ENCODE measurements at regions not wholly inside any gene's neighbourhood (a gene's known extent, or its start where the extent isn't known, plus 50 kb on each side); places are given as distances from the start of the nearest gene placed in this dataset.

DNA sequence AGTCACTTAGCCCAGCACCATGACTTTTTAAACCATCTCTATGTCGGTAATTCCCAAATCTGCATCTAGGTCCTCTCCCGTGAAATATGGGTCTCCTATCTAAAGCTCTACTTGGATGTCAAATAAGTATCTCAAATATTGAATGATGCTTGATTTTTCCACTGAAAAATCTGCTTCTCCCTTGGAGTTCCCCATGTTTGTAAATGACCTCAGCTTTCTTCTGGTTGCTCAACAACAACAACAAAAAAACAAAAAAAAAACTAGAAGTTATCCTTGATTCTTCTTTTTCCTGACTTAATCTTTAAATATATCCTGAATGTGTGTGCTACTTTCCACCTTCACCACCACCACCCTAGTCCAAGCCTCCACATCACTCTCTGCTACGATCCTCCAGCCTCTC, 307.5 kb upstream of the UBE2E2 start:
- DNase-seq (ENCODE audit: low spot score): no peak
- in situ Hi-C loops (cut with MboI; ENCODE audit: low sequenced_read_pairs, unreplicated experiment): no loop called here
- TF ChIP-seq, protein P1, sequence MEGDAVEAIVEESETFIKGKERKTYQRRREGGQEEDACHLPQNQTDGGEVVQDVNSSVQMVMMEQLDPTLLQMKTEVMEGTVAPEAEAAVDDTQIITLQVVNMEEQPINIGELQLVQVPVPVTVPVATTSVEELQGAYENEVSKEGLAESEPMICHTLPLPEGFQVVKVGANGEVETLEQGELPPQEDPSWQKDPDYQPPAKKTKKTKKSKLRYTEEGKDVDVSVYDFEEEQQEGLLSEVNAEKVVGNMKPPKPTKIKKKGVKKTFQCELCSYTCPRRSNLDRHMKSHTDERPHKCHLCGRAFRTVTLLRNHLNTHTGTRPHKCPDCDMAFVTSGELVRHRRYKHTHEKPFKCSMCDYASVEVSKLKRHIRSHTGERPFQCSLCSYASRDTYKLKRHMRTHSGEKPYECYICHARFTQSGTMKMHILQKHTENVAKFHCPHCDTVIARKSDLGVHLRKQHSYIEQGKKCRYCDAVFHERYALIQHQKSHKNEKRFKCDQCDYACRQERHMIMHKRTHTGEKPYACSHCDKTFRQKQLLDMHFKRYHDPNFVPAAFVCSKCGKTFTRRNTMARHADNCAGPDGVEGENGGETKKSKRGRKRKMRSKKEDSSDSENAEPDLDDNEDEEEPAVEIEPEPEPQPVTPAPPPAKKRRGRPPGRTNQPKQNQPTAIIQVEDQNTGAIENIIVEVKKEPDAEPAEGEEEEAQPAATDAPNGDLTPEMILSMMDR (IDR thresholded peaks at IDR 0.05; ENCODE audit: borderline replicate concordance, control extremely low read depth, extremely low read depth, insufficient read depth, missing control alignments): no peak

DNA sequence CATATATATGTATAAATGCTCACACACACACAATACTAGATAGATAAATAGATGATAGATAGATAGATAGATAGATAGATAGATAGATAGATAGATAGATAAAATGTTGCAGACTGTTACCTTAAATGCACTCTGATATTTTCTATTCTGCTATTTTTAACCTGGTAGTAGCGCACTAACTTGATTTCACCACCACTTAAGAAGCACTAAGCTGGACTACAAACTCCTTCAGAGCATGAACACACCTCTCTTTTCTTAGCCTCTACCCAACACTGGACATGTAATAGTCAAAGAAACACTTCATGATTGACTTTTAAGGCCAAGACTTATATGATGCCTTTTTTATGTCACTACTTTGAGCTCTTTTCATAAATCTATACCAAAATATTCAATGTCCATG, 304.6 kb upstream of the UBE2E2 start:
- no peak for DNase-seq (ENCODE audit: low spot score)
- in situ Hi-C loops (cut with MboI; ENCODE audit: low sequenced_read_pairs, unreplicated experiment): no loop called here
- TF ChIP-seq, protein P1 (IDR thresholded peaks at IDR 0.05; ENCODE audit: borderline replicate concordance, control extremely low read depth, extremely low read depth, insufficient read depth, missing control alignments): no peak

DNA sequence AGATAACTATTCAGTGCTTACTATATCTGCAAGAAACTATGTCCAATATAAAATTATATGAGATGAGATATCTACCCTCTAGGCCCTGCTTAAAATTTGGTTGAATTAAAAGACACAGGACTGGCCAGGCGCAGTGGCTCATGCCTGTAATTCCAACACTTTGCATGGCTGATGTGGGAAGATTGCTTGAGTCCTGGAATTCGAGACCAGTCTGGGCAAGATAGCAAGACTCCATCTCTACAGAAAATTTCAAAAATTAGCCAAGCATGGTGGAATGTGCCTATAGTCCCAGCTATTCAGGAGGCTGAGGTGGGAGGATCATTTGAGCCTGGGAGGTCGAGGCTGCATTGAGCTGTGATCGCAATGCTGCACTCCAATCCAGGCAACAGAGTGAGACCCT, 303.7 kb upstream of the UBE2E2 start:
- in situ Hi-C loops (cut with MboI; ENCODE audit: low sequenced_read_pairs, unreplicated experiment): no loop called here
- TF ChIP-seq, protein P1 (IDR thresholded peaks at IDR 0.05; ENCODE audit: borderline replicate concordance, control extremely low read depth, extremely low read depth, insufficient read depth, missing control alignments): no peak
- no peak for DNase-seq (ENCODE audit: low spot score)

DNA sequence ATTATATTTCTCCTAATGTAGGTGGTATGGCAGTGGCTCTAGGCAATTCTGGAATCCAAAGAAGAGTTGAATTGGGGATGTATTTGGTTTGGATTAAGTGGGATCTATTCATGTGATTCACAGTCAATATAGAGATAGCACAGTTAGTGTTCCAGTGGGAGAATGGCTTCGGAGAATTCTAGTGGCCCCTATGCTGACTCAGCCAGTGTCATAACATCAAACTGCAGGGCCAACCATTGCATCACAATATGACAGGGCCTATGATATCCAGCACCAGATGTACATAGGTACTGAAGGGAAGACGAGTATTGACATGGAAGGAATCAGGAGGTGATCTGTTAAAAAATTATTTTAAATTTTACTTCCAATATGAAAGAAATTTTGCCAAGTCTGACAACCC, 302.8 kb upstream of the UBE2E2 start:
- in situ Hi-C loops (cut with MboI; ENCODE audit: low sequenced_read_pairs, unreplicated experiment): no loop called here
- no peak for DNase-seq (ENCODE audit: low spot score)
- TF ChIP-seq, protein P1 (IDR thresholded peaks at IDR 0.05; ENCODE audit: borderline replicate concordance, control extremely low read depth, extremely low read depth, insufficient read depth, missing control alignments): no peak

DNA sequence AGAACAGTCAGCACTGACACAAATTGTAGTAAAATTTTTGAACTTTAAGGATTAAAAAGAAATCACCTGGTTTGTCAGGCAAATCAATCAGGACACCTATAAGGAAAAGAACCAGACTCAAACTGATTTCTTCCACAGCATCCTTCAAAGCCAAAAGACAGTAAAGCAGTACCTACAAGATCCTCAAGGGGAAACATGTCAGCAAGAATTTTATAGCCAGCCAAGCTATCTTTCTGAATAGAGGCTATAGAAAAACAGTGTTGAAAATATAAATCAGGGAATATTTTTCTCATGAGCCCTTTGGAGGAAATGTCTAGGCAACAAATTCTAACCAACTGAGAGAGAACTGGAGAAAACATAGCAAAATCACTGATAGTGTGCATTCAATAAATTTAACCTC, 301.4 kb upstream of the UBE2E2 start:
- TF ChIP-seq, protein P1 (IDR thresholded peaks at IDR 0.05; ENCODE audit: borderline replicate concordance, control extremely low read depth, extremely low read depth, insufficient read depth, missing control alignments): no peak
- DNase-seq (ENCODE audit: low spot score): no peak
- in situ Hi-C loops (cut with MboI; ENCODE audit: low sequenced_read_pairs, unreplicated experiment): no loop called here

DNA sequence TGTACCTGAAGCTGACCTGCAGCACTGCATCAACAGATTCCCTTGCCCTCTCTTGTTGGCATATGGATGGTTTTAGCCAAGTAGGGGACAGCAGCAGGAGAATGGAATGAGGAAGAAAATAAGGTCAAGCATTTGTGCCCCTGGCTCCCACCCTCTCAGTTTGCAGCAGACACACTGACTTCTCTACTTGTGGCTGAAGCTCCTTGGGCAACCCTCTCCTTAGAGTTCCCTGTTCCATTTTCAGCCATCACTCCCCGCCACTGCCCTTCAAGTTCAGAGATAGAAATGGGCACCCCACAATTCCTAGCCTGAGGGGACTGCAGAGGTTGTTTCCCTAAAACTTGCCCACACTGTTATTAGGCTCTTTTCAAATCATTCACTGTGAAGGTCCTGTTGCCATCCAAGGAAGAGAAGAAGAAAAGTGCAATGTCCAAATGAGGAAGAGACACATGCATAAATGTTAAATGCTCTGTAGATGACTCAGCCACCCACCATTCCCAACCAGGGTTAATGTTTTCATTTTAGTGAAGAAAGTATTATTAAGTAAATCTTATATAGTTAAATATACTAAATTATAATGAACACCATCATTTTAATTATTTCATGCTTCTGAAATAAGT, 295.9 kb upstream of the UBE2E2 start:
- DNase-seq (ENCODE audit: low spot score): no peak
- TF ChIP-seq, protein P1 (IDR thresholded peaks at IDR 0.05; ENCODE audit: borderline replicate concordance, control extremely low read depth, extremely low read depth, insufficient read depth, missing control alignments): no peak
- in situ Hi-C loops (cut with MboI; ENCODE audit: low sequenced_read_pairs, unreplicated experiment): no loop called here

Data from GM13976 (cell line).